WTC11 (cell line): ENCODE measurements at regions not wholly inside any gene's neighbourhood (a gene's known extent, or its start where the extent isn't known, plus 50 kb on each side); places are given as distances from the start of the nearest gene placed in this dataset.

Experiments used
- ATAC-seq: fragments of 200-7000 bp; cut with Tn5 transposase; 2 replicates; pipeline ENCODE4 v1.10.0; 2021; ENCODE audit warnings: mild to moderate bottlenecking, moderate library complexity
- CTCF ChIA-PET: fragments of 300-600 bp; sonication (Branson Sonifier 250); formaldehyde crosslinking; loops from one replicate; lab custom pipeline; 2021; ENCODE audit warnings: antibody characterized with exemption; lab: Charles Lee
- POLR2A ChIA-PET: fragments of 350-600 bp; sonication (Branson Sonifier 250); formaldehyde crosslinking; loops from one replicate; lab custom pipeline; 2021; ENCODE audit warnings: antibody characterized with exemption; lab: Charles Lee
- DNase-seq: peaks from one replicate; pipeline ENCODE4 v3.0.0; 2021; ENCODE audit warnings: low spot score
- H3K27ac Mint-ChIP-seq: 2 replicates; pipeline ENCODE4 v1.8.0; 2021; ENCODE audit warnings: mixed read lengths
- H3K27me3 Mint-ChIP-seq: 2 replicates; pipeline ENCODE4 v1.8.0; 2021; ENCODE audit warnings: low read depth, mild to moderate bottlenecking, moderate library complexity, mixed read lengths
- H3K36me3 Mint-ChIP-seq: 2 replicates; pipeline ENCODE4 v1.8.0; 2021; ENCODE audit warnings: mixed read lengths
- H3K4me1 Mint-ChIP-seq: 2 replicates; pipeline ENCODE4 v1.8.0; 2022; ENCODE audit warnings: mixed read lengths
- H3K4me3 Mint-ChIP-seq: 2 replicates; pipeline ENCODE4 v1.8.0; 2021; ENCODE audit warnings: mild to moderate bottlenecking, moderate library complexity, mixed read lengths
- H3K9me3 Mint-ChIP-seq: 2 replicates; pipeline ENCODE4 v1.8.0; 2021; ENCODE audit warnings: mixed read lengths
- AFF4 ChIP-seq: sonication (generic); formaldehyde crosslinking; IDR thresholded peaks from 2 replicates; pipeline ENCODE4 v1.8.1; 2023; ENCODE audit warnings: mild to moderate bottlenecking, missing genetic modification reagents, borderline replicate concordance
- ATF3 ChIP-seq: sonication (generic); formaldehyde crosslinking; conservative IDR thresholded peaks from 2 replicates; pipeline ENCODE4 v1.8.1; 2022; ENCODE audit warnings: mild to moderate bottlenecking, missing genetic modification reagents
- CBFB ChIP-seq: sonication (generic); formaldehyde crosslinking; IDR thresholded peaks from 2 replicates; pipeline ENCODE4 v1.8.1; 2022; ENCODE audit warnings: mild to moderate bottlenecking, low read depth, missing genetic modification reagents
- ETV6 ChIP-seq: sonication (generic); formaldehyde crosslinking; IDR thresholded peaks from 2 replicates; pipeline ENCODE4 v1.8.1; 2022; ENCODE audit warnings: mild to moderate bottlenecking, missing genetic modification reagents
- IRF2 ChIP-seq: sonication (generic); formaldehyde crosslinking; IDR thresholded peaks from 2 replicates; pipeline ENCODE4 v1.8.0; 2022; ENCODE audit warnings: low read depth, missing genetic modification reagents, borderline replicate concordance
- JAZF1 ChIP-seq: fragments of 250-450 bp; sonication (Bioruptor Pico); IDR thresholded peaks from 2 replicates; pipeline ENCODE4 v1.9.0; 2021; ENCODE audit warnings: moderate library complexity, mild to moderate bottlenecking, inconsistent platforms
- KAT7 ChIP-seq: sonication (generic); formaldehyde crosslinking; IDR thresholded peaks from 2 replicates; pipeline ENCODE4 v1.8.1; 2023; ENCODE audit warnings: missing genetic modification reagents, mild to moderate bottlenecking, borderline replicate concordance
- MYBL2 ChIP-seq: sonication (generic); formaldehyde crosslinking; IDR thresholded peaks from 2 replicates; pipeline ENCODE4 v1.8.1; 2023; ENCODE audit warnings: mild to moderate bottlenecking, moderate library complexity, missing genetic modification reagents
- NFATC4 ChIP-seq: fragments of 250-450 bp; sonication (Bioruptor Pico); IDR thresholded peaks from 2 replicates; pipeline ENCODE4 v1.9.0; 2021; ENCODE audit warnings: mild to moderate bottlenecking
- NR2C2 ChIP-seq: sonication (generic); formaldehyde crosslinking; IDR thresholded peaks from 2 replicates; pipeline ENCODE4 v1.8.0; 2022; ENCODE audit warnings: mild to moderate bottlenecking, missing genetic modification reagents
- OVOL2 ChIP-seq: fragments of 250-450 bp; sonication (Bioruptor Pico); IDR thresholded peaks from 2 replicates; pipeline ENCODE4 v1.9.0; 2021; ENCODE audit warnings: mild to moderate bottlenecking, borderline replicate concordance
- RELA ChIP-seq: sonication (generic); formaldehyde crosslinking; IDR thresholded peaks from 2 replicates; pipeline ENCODE4 v1.8.1; 2022; ENCODE audit warnings: missing genetic modification reagents, mild to moderate bottlenecking, borderline replicate concordance
- SMAD3 ChIP-seq: sonication (generic); formaldehyde crosslinking; IDR thresholded peaks from 2 replicates; pipeline ENCODE4 v1.8.0; 2022; ENCODE audit warnings: missing genetic modification reagents, mild to moderate bottlenecking, borderline replicate concordance
- SMAD4 ChIP-seq: sonication (generic); formaldehyde crosslinking; IDR thresholded peaks from 2 replicates; pipeline ENCODE4 v1.8.0; 2022; ENCODE audit warnings: mild to moderate bottlenecking, missing genetic modification reagents
- SP1 ChIP-seq: sonication (generic); formaldehyde crosslinking; conservative IDR thresholded peaks from 2 replicates; pipeline ENCODE4 v1.8.1; 2022; ENCODE audit warnings: missing genetic modification reagents
- USF2 ChIP-seq: sonication (generic); formaldehyde crosslinking; IDR thresholded peaks from 2 replicates; pipeline ENCODE4 v1.8.1; 2023; ENCODE audit warnings: mild to moderate bottlenecking, missing genetic modification reagents, moderate library complexity
- ZBTB43 ChIP-seq: sonication (generic); formaldehyde crosslinking; IDR thresholded peaks from 2 replicates; pipeline ENCODE4 v1.8.1; 2023; ENCODE audit warnings: mild to moderate bottlenecking, missing genetic modification reagents
- ZNF138 ChIP-seq: sonication (generic); formaldehyde crosslinking; conservative IDR thresholded peaks from 2 replicates; pipeline ENCODE4 v1.8.1; 2022; ENCODE audit warnings: mild to moderate bottlenecking, moderate library complexity, missing genetic modification reagents
- TF ChIP-seq, protein P1 (sequence below): fragments of 250-450 bp; sonication (Bioruptor Pico); IDR thresholded peaks from 2 replicates; pipeline ENCODE4 v2.1.2; 2022; ENCODE audit warnings: mild to moderate bottlenecking, moderate library complexity
- TF ChIP-seq, protein P2 (sequence below): sonication (generic); formaldehyde crosslinking; IDR thresholded peaks from 2 replicates; pipeline ENCODE4 v1.8.0; 2022; ENCODE audit warnings: mild to moderate bottlenecking, missing genetic modification reagents
- TF ChIP-seq, protein P3 (sequence below): fragments of 250-450 bp; sonication (Bioruptor Pico); IDR thresholded peaks from 2 replicates; pipeline ENCODE4 v1.9.0; 2021; ENCODE audit warnings: mild to moderate bottlenecking

DNA sequence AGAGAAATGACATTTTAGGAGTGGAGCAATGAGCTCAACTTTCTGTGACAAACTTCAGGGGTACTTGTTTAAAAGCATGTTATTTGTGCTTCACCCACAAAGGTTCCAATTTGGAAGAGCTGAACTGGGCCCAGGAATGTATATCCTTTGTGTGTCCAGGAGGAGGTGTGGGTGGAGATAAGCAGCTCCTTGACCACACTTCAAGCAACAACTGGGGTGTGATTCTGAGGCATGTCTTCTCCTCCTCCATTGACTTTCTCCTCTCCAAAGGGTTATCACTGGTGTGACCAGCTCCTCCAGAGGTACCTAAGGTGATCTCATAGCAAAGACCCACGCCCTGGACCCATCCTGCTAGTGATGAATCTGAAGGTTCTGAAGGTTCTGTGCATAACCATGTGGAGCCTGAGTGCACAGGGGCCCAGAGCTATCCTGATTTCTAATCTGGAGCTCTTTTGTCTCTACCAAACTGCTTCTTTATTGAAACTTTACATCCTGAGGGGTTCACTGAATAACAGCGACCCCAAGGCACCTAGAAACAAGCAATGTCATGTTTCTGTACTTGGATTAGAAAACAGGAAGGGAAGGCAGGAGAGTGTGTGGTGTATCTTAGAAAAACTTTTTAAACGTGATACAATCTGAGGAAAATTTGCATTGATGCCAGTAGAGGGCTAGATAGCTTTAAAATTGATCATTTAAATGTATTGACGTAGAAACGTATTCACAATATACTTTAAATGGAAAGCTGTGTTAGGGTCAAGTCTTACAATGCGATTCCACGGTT lies 60.9 kb upstream of the CD93 start (continued):
- TF ChIP-seq AFF4 (CRISPR knock-in tag) (no peak), ATF3 (no peak), SMAD3 (no peak), NR2C2 (CRISPR knock-in tag) (no peak), ZBTB43 (CRISPR knock-in tag) (no peak)

- H3K9me3 Mint-ChIP-seq, result peaks cover 13% of the 10 kb centered on the region
- ChIA-PET POLR2A (no interaction called here), CTCF (interaction anchor here (1.0 kb wide), 1 partner anchor 55 kb away, joined by 4 read pairs; no protein-coding TSS in a partner anchor)
- TF ChIP-seq RELA (CRISPR knock-in tag), result no peak
- no peak for TF ChIP-seq CBFB (CRISPR knock-in tag)
- TF ChIP-seq, protein P1, sequence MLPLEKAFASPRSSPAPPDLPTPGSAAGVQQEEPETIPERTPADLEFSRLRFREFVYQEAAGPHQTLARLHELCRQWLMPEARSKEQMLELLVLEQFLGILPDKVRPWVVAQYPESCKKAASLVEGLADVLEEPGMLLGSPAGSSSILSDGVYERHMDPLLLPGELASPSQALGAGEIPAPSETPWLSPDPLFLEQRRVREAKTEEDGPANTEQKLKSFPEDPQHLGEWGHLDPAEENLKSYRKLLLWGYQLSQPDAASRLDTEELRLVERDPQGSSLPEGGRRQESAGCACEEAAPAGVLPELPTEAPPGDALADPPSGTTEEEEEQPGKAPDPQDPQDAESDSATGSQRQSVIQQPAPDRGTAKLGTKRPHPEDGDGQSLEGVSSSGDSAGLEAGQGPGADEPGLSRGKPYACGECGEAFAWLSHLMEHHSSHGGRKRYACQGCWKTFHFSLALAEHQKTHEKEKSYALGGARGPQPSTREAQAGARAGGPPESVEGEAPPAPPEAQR (CRISPR knock-in tag), result no peak
- TF ChIP-seq, protein P2, sequence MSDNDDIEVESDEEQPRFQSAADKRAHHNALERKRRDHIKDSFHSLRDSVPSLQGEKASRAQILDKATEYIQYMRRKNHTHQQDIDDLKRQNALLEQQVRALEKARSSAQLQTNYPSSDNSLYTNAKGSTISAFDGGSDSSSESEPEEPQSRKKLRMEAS (CRISPR knock-in tag), result no peak
- no peak for TF ChIP-seq IRF2 (CRISPR knock-in tag)
- TF ChIP-seq OVOL2 (CRISPR knock-in tag), result no peak
- TF ChIP-seq MYBL2 (CRISPR knock-in tag), result no peak
- TF ChIP-seq SMAD4, result no peak
- no peak for TF ChIP-seq USF2 (CRISPR knock-in tag)
- no peak for TF ChIP-seq ZNF138
- TF ChIP-seq JAZF1 (CRISPR knock-in tag), result no peak
- TF ChIP-seq, protein P3, sequence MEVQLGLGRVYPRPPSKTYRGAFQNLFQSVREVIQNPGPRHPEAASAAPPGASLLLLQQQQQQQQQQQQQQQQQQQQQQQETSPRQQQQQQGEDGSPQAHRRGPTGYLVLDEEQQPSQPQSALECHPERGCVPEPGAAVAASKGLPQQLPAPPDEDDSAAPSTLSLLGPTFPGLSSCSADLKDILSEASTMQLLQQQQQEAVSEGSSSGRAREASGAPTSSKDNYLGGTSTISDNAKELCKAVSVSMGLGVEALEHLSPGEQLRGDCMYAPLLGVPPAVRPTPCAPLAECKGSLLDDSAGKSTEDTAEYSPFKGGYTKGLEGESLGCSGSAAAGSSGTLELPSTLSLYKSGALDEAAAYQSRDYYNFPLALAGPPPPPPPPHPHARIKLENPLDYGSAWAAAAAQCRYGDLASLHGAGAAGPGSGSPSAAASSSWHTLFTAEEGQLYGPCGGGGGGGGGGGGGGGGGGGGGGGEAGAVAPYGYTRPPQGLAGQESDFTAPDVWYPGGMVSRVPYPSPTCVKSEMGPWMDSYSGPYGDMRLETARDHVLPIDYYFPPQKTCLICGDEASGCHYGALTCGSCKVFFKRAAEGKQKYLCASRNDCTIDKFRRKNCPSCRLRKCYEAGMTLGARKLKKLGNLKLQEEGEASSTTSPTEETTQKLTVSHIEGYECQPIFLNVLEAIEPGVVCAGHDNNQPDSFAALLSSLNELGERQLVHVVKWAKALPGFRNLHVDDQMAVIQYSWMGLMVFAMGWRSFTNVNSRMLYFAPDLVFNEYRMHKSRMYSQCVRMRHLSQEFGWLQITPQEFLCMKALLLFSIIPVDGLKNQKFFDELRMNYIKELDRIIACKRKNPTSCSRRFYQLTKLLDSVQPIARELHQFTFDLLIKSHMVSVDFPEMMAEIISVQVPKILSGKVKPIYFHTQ (CRISPR knock-in tag), result no peak
- no peak for TF ChIP-seq SP1
- TF ChIP-seq KAT7 (CRISPR knock-in tag), result no peak
- no peak for TF ChIP-seq ETV6 (CRISPR knock-in tag)
- TF ChIP-seq NFATC4 (CRISPR knock-in tag), result no peak
- ATAC-seq (no peak), DNase-seq (no peak)
- H3K4me1 Mint-ChIP-seq, result 0 out of 2 replicates have a peak, but pooled peaks cover under 1% of the 10 kb centered on the region
- H3K27me3 Mint-ChIP-seq, result no peaks in the 10 kb centered on the region
- H3K4me3 Mint-ChIP-seq, result no peak overlapping the region
- no peak overlapping the region for H3K27ac Mint-ChIP-seq
- H3K36me3 Mint-ChIP-seq, result no peaks in the 10 kb centered on the region
Observed at GRCh38 chr20:23146181-23146580, 60.1 kb upstream of the CD93 start.
